A673 (cell line): ENCODE measurements at regions not wholly inside any gene's neighbourhood (a gene's known extent, or its start where the extent isn't known, plus 50 kb on each side); places are given as distances from the start of the nearest gene placed in this dataset.

ENCODE experiments used
- BruUV-seq: library from RNA; stranded (reverse); fragments of 400-500 nt; replicated peaks from 2 replicates; lab custom pipeline; 2021; lab: Mats Ljungman, UMichigan
- CTCF ChIA-PET: fragments of 300-600 bp; sonication (Branson Sonifier 250); formaldehyde crosslinking; loops from one replicate; lab custom pipeline; 2022; ENCODE audit warnings: antibody characterized with exemption; lab: Charles Lee
- POLR2A ChIA-PET: fragments of 300-600 bp; sonication (Branson Sonifier 250); formaldehyde crosslinking; loops from one replicate; lab custom pipeline; 2022; ENCODE audit warnings: antibody characterized with exemption; ENCODE audit not compliant: low non-redundant PET; lab: Charles Lee
- DNase-seq: peaks from one replicate; pipeline ENCODE4 v3.0.0-alpha.2; 2015; ENCODE audit warnings: low spot score
- H3K27ac ChIP-seq: fragments of 200-600 bp; sonication (generic); 2 replicates; pipeline ENCODE4 v1.5.1; 2016; ENCODE audit warnings: mixed run types, low read depth, mild to moderate bottlenecking, mixed read lengths, antibody characterized with exemption, low read length; ENCODE audit not compliant: poor library complexity, severe bottlenecking
- H3K27me3 ChIP-seq: fragments of 200-600 bp; sonication (generic); replicated peaks from 2 replicates; pipeline ENCODE4 v1.6.1; 2017; ENCODE audit warnings: mixed run types, low read depth, mild to moderate bottlenecking, mixed read lengths, antibody characterized with exemption, low read length; ENCODE audit not compliant: insufficient read depth, poor library complexity
- H3K36me3 ChIP-seq: fragments of 200-600 bp; sonication (generic); 2 replicates; pipeline ENCODE4 v1.6.1; 2016; ENCODE audit warnings: mixed run types, mild to moderate bottlenecking, mixed read lengths, antibody characterized with exemption, low read length; ENCODE audit not compliant: insufficient read depth, poor library complexity, severe bottlenecking
- H3K4me1 ChIP-seq: fragments of 200-600 bp; sonication (generic); 2 replicates; pipeline ENCODE4 v1.6.1; 2017; ENCODE audit warnings: mixed run types, mild to moderate bottlenecking, mixed read lengths, antibody characterized with exemption, low read length; ENCODE audit not compliant: insufficient read depth, poor library complexity, severe bottlenecking
- H3K4me3 ChIP-seq: fragments of 200-600 bp; sonication (generic); 2 replicates; pipeline ENCODE4 v1.5.1; 2016; ENCODE audit warnings: low read depth, mixed run types, mild to moderate bottlenecking, mixed read lengths, low read length; ENCODE audit not compliant: poor library complexity, severe bottlenecking
- H3K9me3 ChIP-seq: fragments of 200-600 bp; sonication (generic); 2 replicates; pipeline ENCODE4 v1.6.1; 2016; ENCODE audit warnings: mixed run types, low read depth, mild to moderate bottlenecking, mixed read lengths, antibody characterized with exemption, low read length; ENCODE audit not compliant: poor library complexity, severe bottlenecking
- CTCF ChIP-seq: fragments of 300-800, 200-600 bp; sonication (generic); conservative IDR thresholded peaks from 2 replicates; pipeline ENCODE4 v1.5.1; 2017; ENCODE audit warnings: low read depth, mild to moderate bottlenecking, antibody characterized with exemption, low read length, moderate library complexity, mixed read lengths
- EZH2 ChIP-seq: fragments of 200-600 bp; sonication (generic); IDR thresholded peaks from 2 replicates; pipeline ENCODE4 v1.6.1; 2017; ENCODE audit warnings: borderline replicate concordance, low read depth, mild to moderate bottlenecking, mixed read lengths, antibody characterized with exemption, low read length; ENCODE audit not compliant: poor library complexity, severe bottlenecking
- intact Hi-C: fragments of 100-400 bp; cut with micrococcal nuclease; formaldehyde crosslinking; loops from one replicate; pipeline ENCODE4 v1.10.0; 2022; ENCODE audit not compliant: unreplicated experiment

- Histone ChIP-seq H3K36me3 (no peaks in the 10 kb centered on the region), H3K4me3 (no peak overlapping the region), H3K27ac (no peak overlapping the region), H3K9me3 (no peaks in the 10 kb centered on the region), H3K27me3 (no peaks in the 10 kb centered on the region), H3K4me1 (no peaks in the 10 kb centered on the region)
- no TSS peak for BruUV-seq
- ChIA-PET CTCF (interaction anchor here (0.5 kb wide), 1 partner anchor 612 kb away, joined by 3 read pairs; no protein-coding TSS in a partner anchor), POLR2A (no interaction called here)
- intact Hi-C loops, result no loop called here
- no peak for TF ChIP-seq EZH2
- no peak for TF ChIP-seq CTCF
- DNase-seq, result no peak
Measured at GRCh38 chr10:8137726-8138125, 83.2 kb downstream of the GATA3 start.

GRCh38 chr10:8138471-8138870 is 84.0 kb downstream of the GATA3 start:
- POLR2A ChIA-PET, result no interaction called here

GRCh38 chr10:8144496-8144895 is 90.0 kb downstream of the GATA3 start:
- Histone ChIP-seq H3K27ac (no peak overlapping the region), H3K4me1 (no peaks in the 10 kb centered on the region), H3K4me3 (no peak overlapping the region), H3K9me3 (no peaks in the 10 kb centered on the region), H3K27me3 (no peaks in the 10 kb centered on the region), H3K36me3 (no peaks in the 10 kb centered on the region)
- TF ChIP-seq EZH2 (no peak), CTCF (no peak)
- BruUV-seq, result no TSS peak
- intact Hi-C loops, result no loop called here
- ChIA-PET CTCF (no interaction called here), POLR2A (no interaction called here)
- DNase-seq, result no peak

More at GRCh38 chr10:8138471-8138870, 84.0 kb downstream of the GATA3 start:
- H3K4me3 ChIP-seq, result no peak overlapping the region
- H3K9me3 ChIP-seq, result no peaks in the 10 kb centered on the region
- peak; percentile 33 for DNase-seq
- no peaks in the 10 kb centered on the region for H3K4me1 ChIP-seq
- no peak overlapping the region for H3K27ac ChIP-seq
- no TSS peak for BruUV-seq
- no peaks in the 10 kb centered on the region for H3K36me3 ChIP-seq
- intact Hi-C loops, result no loop called here
- TF ChIP-seq EZH2, result no peak
- TF ChIP-seq CTCF, result no peak
- CTCF ChIA-PET, result no interaction called here
- H3K27me3 ChIP-seq, result no peaks in the 10 kb centered on the region
